Adrenal gland (tissue), 9 donors: ENCODE measurements at regions not wholly inside any gene's neighbourhood (a gene's known extent, or its start where the extent isn't known, plus 50 kb on each side); places are given as distances from the start of the nearest gene placed in this dataset.

ENCODE experiments used
- DNase-seq, 7 donors: peaks; one replicate each; pipeline ENCODE4 v3.0.0-alpha.2; 2019 to 2020
- H3K27ac ChIP-seq, 5 donors: fragments of 200-600 bp; sonication (generic) in 4 of 5; 1 replicate in 3 of 5; 2 replicates in 2 of 5; pipeline versions ENCODE4 v1.5.1 to v1.8.0; 2016 to 2020; ENCODE audit warnings: mild to moderate bottlenecking in 1 of 5
- H3K27me3 ChIP-seq: fragments of 200-600 bp; 2 replicates; pipeline ENCODE4 v1.8.0; 2021
- H3K36me3 ChIP-seq, 2 donors: fragments of 200-600 bp; replicated peaks in 1 of 2; 1 replicate in 1 of 2; 2 replicates in 1 of 2; pipeline versions ENCODE4 v1.5.1 to v1.8.0; 2018 to 2022
- H3K4me1 ChIP-seq, 2 donors: fragments of 200-600 bp; replicated peaks in 1 of 2; 1 replicate in 1 of 2; 2 replicates in 1 of 2; pipeline versions ENCODE4 v1.5.1 to v1.8.0; 2018 to 2021
- H3K4me3 ChIP-seq, 4 donors: fragments of 200-600 bp; sonication (generic) in 3 of 4; one replicate each; pipeline ENCODE4 v1.5.1; 2016 to 2018
- H3K9me3 ChIP-seq, 3 donors: fragments of 200-600 bp; sonication (generic) in 1 of 3; replicated peaks in 1 of 3; 1 replicate in 2 of 3; 2 replicates in 1 of 3; pipeline versions ENCODE4 v1.5.1 to v1.8.0; 2016 to 2021
- CTCF ChIP-seq, 6 experiments: fragments of 450-650 bp in 4 of 6; fragments of 200-600 bp in 2 of 6; sonication (generic) in 1 of 6; IDR thresholded peaks; 1 replicate in 5 of 6; 2 replicates in 1 of 6; pipeline versions ENCODE4 v1.5.1 to v1.8.0; 2016 to 2021; ENCODE audit warnings: antibody characterized with exemption in 6 of 6, mild to moderate bottlenecking in 2 of 6, moderate library complexity in 1 of 6
- POLR2A ChIP-seq, 2 donors: fragments of 450-650 bp; IDR thresholded peaks; one replicate each; pipeline ENCODE4 v1.6.1; 2017; ENCODE audit warnings: antibody characterized with exemption in 2 of 2, mild to moderate bottlenecking in 2 of 2, moderate library complexity in 1 of 2
- WGBS, 4 donors: extraction: QIAGEN DNeasy Blood & Tissue Kit in 2 of 4; methylation state at CpG; one replicate each; pipeline versions ENCODE4 v1.1.5 to v1.1.7; 2013 to 2017; 5-methylcytosine and 5-hydroxymethylcytosine counted together
- intact Hi-C, 2 donors: fragments of 100-400 bp; cut with DNase I; formaldehyde crosslinking; loops; one replicate each; pipeline versions ENCODE4 v1.14.1 to v1.15.0; 2022 to 2023
- donor health status: healthy with polysubstance abuse.
- donor health status: Bipolar disorder and iron deficiency.
- donor health status: DM: yes; HTN: yes; CAD: no.
- donor health status: DM: no; HTN: no; CAD: no.
- donor health status: DM: no; HTN: no; CAD: no.

DNA sequence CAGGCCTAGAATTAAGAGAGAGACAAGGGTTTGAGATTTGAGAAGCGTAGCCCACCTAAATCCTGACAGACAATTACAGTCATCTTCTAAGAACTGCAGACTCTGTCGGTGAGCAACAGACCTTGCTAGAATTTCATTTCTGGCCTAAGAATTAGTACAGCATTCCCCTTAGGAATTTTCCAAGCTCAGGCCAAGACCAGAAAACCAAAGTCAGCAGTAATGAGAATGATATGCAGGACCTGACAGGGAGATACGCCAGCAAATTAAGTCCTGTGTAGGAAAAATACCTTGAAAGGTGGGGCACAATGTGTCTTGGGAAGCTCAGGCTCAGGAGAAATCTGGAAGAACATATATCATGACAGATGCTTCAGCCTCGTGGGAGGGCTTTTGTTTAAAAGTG, 52.7 kb upstream of the HERPUD2 start:
- Histone ChIP-seq H3K4me3 (no peak overlapping the region), H3K27ac (no peak overlapping the region), H3K27me3 (no peaks in the 10 kb centered on the region), H3K36me3 (no peaks in the 10 kb centered on the region), H3K9me3 (no peaks in the 10 kb centered on the region), H3K4me1 (no peaks in the 10 kb centered on the region)
- DNase-seq: no peak
- intact Hi-C loops: no loop called here
- TF ChIP-seq POLR2A (IDR thresholded peaks at IDR 0.05) (no peak), CTCF (IDR thresholded peaks at IDR 0.05) (no peak)
- 79 to 86% (median 81%) methylated on average over 4 of the region's 4 CpGs for WGBS, 4 donors

DNA sequence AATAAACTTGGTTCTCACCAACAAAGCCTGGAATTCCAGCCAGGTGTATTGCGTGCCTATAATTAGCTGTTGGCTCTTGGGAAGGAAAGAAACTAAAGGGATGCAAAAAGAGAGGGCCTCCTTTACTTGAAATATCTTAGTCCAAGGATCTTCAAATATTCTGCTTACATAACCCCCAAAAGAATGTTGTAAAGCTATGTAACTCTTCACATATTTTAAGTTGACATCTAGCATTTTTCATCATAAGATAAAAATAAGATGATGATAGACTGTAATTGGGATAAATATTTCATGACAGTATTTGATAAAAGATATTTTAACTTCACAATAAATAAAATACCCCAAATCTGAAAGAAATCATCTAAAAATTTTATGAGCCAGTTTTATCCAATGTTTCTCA, 52.5 kb upstream of the SEPTIN7 start:
- DNase-seq: no peak
- Histone ChIP-seq H3K9me3 (no peaks in the 10 kb centered on the region), H3K36me3 (no peaks in the 10 kb centered on the region), H3K27me3 (no peaks in the 10 kb centered on the region), H3K4me3 (no peak overlapping the region), H3K4me1 (peaks cover 0 to 3% of the 10 kb centered on the region in 2 donors), H3K27ac (no peak overlapping the region)
- 76 to 94% (median 83%) methylated on average over 1 of the region's 1 CpG for WGBS, 4 donors
- TF ChIP-seq POLR2A (IDR thresholded peaks at IDR 0.05): no peak
- intact Hi-C loops: no loop called here

GRCh38 chr7:35749556-35749955, 51.3 kb upstream of the SEPTIN7 start:
- intact Hi-C loops: no loop called here
- Histone ChIP-seq H3K4me1 (peaks cover 0 to 12% of the 10 kb centered on the region in 2 donors), H3K27me3 (no peaks in the 10 kb centered on the region), H3K4me3 (no peak overlapping the region), H3K27ac (peak overlapping the region in 1 of 5 donors; percentile 42), H3K9me3 (no peaks in the 10 kb centered on the region), H3K36me3 (no peaks in the 10 kb centered on the region)
- 39 to 87% (median 68%) methylated on average over 1 to 2 of the region's 2 CpGs for WGBS, 4 donors
- peak in 5 of 7 donors; percentile 19 to 59 (median 39) for DNase-seq
- no peak for TF ChIP-seq POLR2A (IDR thresholded peaks at IDR 0.05)
- no peak for TF ChIP-seq CTCF (IDR thresholded peaks at IDR 0.05)
